ENCODE measurements at regions not wholly inside any gene's neighbourhood (a gene's known extent, or its start where the extent isn't known, plus 50 kb on each side); places are given as distances from the start of the nearest gene placed in this dataset.

- TF ChIP-seq YY1 (IDR thresholded peaks at IDR 0.05; ENCODE audit: borderline replicate concordance in 1 of 3, control insufficient read depth in 1 of 3, extremely low read depth in 1 of 3, insufficient read depth in 3 of 3, insufficient read length in 1 of 3, insufficient replicate concordance in 2 of 3, low read depth in 1 of 3, low read length in 2 of 3) (no peak), CTCF (IDR thresholded peaks at IDR 0.05 in 2 of 3, conservative IDR thresholded peaks at IDR 0.05 in 1 of 3; ENCODE audit: insufficient read depth in 2 of 3, low read depth in 1 of 3, low read length in 3 of 3) (no peak), SMAD4 (CRISPR knock-in tag; conservative IDR thresholded peaks at IDR 0.05) (no peak), CHD1 (IDR thresholded peaks at IDR 0.05; ENCODE audit: low read length) (no peak), HDAC2 (IDR thresholded peaks at IDR 0.05) (no peak)
These were observed 437.9 kb downstream of the POM121L12 start for GRCh38 chr7:53473371-53473770.
